NCI-H187 (cell line): ENCODE measurements at regions not wholly inside any gene's neighbourhood (a gene's known extent, or its start where the extent isn't known, plus 50 kb on each side); places are given as distances from the start of the nearest gene placed in this dataset.

Source experiments
- DNase-seq, 2 experiments: peaks; one replicate each; lab custom pipeline; 2025; lab: John Stamatoyannopoulos, UW

DNA sequence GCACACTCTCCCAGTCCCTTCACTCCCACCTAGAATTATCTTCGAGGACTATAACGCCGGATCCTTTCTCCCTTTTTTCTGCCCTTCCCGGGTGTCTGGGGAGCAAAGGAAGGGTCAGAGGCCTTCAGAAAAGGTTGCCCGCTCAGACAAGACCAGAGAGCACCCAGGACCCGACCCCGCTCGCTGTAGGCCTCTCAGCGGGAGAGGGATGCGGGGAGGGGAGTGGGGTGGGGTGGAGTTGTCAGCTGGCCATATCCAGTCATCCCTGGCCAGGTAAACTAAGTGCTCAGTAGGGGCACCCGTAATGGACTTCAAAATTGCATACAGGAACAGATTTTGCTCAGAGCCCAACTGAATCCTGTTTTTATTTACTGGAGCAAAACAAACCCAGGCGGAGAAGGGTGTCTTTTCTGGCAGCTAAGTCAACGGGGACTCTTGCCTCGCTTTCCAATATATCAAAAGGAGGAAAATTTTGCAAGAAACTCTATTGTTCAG lies 65.0 kb downstream of the NOL4 start:
- no peak for DNase-seq

DNA sequence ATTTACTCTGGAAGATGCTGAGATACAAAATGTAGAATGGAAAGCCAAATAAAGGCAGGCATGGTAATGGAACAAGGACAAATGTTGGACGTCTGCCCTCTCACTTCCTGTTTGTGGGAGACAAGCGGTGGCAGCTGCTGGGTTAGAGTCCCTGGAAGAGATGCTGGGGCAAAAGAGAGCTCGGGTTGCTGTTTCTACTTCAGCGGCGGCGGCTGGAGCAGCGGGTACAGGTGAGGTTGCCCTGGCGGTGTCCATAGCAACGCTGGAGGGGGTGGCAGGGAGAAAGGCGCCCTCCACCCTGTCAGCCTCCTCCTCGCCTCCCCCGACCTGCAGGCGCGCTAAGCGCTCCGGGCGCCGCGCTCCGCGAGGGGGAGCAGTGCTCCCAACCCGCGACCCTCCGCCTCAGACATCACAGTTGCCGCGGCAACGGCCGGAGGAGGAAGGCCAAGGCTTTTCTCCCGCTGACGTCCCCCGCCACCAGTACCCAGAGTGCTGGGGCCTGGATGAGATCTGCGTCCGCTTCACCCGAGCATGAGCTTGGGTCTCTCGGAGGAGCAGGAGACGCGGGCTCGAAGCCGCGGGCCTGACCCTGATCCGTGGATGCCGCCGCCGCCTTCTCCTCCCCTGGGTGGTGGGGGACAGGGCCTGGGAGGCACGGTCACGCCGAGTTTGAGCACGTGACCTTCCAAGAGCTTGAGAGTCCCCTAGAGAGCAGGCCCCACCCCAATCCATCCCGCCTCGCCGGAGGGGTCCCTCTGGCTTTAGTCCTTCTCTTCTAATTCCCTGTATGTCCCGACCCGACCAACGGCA lies 65.6 kb downstream of the NOL4 start:
- DNase-seq: peak; percentile 64 to 77

DNA sequence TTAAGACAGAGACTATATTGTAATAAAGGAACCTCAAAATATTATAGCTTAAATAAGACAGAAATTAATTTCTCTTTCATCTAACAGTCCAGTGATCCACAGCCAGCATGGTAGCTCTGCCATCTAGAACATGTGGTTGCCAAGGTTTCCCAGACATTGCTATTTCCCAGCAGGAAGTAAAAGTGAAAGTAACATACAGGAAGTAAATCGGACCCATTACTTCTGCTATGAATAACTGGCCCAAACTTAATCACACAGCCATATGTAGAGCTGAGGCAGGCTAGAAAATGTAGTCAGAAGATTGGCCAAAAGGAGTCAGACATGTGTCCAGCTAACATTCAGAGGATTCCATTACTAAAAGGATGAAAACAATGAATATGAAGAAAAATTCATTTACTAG lies 71.0 kb downstream of the NOL4 start:
- no peak for DNase-seq

DNA sequence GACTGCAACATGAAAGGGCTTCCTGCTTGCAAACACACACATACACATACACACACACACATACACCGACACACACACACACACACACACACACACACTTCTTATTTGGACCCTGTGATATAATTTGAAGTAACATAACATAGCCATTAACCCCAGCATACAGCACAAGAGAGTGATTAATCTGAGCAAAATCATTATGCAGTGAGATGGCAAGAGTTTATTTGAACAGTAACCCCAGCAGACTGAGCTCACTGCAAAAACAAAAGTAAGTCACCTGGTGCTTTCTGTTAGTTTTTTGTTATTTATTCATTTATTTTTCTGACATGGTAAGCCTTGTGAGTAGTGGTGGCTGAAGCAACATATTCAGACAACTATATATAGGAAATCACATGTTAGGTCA lies 93.7 kb downstream of the NOL4 start:
- DNase-seq: no peak

DNA sequence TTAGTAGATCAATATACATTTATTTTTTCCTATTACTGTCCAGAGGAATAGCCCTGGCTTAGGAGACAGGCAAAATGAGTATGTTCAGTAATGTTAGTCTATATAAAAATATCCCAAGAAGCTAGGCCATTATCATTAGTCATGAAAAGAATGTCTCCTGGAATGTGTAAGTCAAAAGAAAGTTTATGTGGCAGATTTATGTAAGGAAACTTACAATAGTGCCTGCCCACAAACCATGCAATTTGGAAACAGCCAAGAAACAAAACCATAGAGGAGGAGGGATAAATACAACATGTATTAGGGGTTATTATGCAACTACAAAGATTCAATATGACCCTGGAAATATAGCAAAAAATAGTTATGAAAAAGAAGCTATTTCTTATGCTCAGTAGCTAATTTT lies 96.3 kb downstream of the NOL4 start:
- DNase-seq: no peak

DNA sequence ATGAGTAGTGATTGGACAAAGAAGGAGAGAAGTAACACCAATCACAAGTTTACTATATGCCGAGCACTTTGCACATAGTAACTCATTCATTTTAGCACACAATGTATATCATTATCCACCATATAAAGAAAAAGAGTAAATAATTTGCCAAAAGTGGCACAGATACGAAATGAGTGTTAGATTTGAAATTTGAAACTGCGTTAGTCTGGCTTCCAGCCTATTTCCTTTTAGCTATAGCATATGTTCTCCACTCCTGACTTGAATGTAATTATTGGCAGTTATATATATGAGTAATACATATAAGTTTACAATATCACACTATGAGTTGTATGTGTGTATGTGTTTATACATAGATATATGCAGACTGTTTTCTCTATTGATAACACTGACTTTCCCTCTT lies 98.6 kb downstream of the NOL4 start:
- no peak for DNase-seq

DNA sequence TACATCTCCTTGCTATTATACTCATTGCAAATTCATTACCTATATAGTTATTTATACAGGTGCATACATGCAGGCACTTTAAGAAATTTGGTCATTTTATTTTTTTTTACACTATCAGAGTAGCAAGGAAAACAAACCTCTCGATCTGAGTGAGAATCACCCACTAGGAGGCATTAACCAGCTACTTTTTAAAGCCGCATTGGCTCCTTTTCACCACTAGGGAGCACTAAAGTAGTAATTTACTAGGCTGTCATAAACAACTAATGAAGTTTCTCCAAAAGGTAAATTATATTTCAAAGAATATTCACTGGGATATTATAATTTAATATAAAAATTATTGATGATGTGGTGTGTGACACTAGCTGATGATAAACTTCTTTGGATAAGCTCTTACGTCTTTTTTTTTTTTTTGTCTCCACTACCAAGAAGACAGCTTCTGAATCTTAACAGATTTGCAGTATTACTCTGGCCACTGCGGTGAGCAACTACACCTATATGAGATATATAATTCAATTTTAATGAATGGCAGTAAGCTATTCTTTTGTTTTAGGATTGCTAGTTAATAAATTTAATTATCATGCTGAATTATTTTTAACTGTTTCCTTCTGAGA lies 101.9 kb downstream of the NOL4 start:
- peak in 1 of 2 experiments; percentile 1 for DNase-seq

DNA sequence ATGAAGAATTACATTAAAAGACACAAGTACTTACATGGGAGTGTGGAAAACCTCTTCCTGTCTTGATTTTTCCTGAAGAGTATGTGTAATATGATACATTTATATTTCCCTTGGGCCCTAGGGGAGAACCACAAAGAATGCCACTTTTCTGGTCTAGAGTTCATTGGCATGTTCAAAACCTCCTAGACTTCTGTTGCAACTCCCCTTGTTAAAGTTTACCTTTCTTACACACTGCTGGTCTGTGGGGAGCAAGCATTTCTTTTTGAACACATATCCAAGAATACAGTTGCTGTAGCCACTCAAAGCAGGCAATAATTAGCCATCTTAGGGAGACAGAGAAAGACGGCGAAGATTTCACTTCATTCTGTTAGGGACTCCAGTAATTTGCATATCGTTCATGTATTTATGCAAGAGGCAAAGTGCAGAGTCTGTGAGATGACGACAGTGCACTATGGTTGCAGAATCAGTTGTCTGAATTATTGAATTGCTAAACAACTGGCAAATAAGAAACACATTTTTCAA lies 103.5 kb downstream of the NOL4 start:
- DNase-seq: no peak

DNA sequence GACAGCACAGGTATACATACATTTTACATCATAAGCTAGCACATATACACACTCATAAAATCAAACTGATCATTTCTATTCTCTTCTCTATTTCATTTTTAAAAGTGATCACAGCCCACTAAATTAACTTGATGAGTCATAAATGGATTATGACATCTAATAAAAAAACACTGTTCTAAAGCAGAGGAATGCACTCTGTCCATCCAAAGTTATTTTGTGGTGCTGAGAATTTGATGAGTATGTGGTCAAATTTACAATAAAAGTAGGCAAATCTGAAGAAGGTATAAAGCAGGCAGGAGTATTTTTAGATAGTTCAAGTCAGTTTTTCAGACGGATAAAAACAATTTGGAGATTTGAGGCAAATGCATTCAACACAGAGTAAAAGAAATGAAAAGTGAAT lies 104.4 kb downstream of the NOL4 start:
- no peak for DNase-seq

DNA sequence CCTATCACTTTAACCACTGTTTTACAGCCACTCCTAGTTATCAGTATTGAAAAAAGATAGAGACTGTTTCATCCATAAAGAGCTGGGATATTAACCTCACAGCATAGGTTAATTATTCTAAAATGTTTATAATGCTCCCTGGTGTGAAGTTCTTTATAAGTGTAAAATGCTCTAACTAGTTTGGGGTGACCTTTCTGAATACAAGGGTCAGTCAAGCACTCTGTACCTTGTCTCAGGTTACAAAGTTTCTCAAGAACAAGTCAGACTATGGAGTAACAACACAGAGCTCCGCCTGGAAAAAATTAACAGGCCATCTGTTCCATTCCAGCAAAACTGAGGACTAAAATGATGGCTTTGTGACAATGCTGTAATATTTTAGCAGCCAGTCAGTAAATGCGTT lies 107.4 kb downstream of the NOL4 start:
- peak in 1 of 2 experiments; percentile 41 for DNase-seq

DNA sequence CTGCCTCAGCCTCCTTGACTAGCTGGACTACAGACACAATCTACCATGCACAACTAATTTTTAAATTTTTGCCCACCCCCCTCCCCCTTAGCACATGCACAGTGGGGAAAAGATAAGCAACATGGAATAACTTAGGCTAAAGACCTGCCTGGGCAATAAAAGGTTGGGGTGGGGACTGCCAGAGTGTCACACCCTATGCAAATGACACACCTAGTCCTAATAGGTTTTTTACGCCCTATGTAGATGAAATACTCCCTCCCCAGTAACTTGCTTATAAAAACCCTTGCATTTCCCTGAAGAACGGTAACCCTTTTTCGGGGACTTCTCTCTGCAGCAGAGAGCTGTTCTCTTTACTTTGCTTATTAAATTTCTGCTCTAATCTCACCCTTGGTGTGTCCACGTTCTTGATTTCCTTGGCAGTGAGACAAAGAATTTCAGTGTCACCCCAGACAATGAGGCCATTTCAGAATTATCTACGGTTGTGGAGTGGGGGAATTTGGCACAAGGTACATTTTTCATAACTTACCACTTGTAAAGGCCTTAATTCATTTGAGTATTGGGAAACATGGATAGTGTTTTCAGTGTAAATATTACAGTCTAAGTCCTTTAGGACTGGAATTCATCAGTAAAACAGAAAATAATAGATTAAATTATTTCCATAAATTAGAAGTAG lies 109.2 kb downstream of the NOL4 start:
- DNase-seq: no peak

DNA sequence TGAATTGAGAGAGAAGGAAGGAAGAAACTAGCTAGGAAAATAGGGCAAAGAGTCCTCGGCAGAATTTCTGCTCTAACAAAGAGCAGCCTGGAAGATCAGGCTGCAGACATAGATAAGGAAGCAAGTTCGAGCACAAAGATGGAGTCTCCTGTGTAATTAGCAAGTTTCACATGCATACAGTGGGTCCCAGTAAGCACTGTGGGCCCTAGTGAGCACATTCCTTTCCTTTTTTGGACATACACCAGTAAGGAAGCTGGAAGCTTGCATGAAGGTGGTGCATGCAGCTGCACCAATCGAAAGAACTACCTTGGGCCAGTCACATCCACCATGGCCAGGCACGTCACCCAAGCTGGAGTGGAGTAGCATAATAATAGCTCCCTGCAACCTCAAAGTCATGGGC lies 109.7 kb downstream of the NOL4 start:
- DNase-seq: no peak

DNA sequence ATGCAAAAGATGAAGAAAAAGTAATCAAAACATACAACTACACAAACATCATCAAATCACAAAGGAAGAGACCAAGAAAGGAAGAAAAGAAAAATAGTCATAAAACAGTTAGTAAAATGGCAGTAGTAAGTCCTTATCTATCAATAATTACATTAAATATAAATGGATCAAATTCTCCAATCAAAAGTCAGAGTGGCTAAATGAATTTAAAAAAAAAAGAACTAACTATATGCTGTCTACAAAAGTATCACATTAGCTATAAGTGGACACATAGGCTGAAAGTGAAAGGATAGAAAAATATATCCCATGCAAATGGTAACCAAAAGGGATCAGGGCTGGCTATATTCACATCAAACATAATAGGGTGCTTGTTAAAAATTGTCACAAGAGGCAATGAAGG lies 116.5 kb downstream of the NOL4 start:
- no peak for DNase-seq

DNA sequence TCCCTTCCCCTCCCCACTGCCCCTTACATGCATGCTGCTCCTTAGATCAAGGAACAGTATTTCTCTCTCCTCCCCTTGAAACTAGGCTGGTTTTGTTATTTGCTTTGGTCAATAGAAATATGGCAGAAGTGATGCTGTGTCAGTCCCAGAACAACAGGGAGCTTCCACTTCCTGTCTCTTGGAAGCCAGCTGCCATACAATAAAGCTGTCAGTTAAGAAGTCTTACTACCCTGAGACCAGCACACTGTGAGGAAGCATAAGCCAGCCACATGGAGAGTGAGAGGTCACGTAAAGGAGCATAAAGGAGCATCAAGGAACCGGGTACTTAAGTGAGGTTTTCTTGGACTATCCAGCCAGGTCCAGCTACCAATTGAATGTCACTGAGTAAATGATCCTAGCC lies 126.6 kb downstream of the NOL4 start:
- no peak for DNase-seq

DNA sequence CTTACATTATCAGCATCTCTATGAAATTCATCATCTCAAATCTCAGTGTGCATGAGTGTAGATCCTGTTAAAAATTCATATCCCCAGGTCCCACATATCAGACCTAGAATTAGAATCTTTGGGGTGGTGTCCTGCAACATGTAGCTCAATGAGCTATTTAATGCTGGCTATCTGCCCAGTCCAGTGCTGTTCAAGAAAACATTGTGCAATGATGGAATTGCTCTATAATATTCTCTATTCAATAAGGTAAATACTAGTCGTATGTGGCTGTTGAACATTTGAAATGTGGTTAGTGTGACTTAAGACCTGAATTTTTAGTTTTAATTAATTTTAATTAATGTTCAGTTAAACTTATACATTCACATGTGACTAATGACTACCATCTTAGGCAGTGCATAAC lies 127.4 kb downstream of the NOL4 start:
- no peak for DNase-seq

DNA sequence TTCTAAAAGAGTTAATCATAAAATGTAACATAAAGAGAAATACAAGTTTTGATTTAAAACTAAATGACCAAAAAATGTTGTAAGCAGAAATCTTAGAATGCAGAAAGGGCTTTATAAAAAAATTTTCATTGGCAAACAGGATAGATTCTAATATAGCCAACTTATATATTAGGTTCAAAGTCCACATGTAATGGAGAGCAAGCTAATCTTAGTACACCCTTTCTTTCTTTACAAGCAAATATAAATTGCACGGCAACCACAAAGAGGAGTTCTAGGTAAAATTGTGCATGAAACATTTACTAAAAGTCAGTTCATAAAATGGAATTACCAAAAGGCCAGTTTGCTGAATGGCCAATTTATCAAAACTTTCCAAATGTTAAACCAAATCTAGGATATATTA lies 130.6 kb downstream of the NOL4 start:
- no peak for DNase-seq

DNA sequence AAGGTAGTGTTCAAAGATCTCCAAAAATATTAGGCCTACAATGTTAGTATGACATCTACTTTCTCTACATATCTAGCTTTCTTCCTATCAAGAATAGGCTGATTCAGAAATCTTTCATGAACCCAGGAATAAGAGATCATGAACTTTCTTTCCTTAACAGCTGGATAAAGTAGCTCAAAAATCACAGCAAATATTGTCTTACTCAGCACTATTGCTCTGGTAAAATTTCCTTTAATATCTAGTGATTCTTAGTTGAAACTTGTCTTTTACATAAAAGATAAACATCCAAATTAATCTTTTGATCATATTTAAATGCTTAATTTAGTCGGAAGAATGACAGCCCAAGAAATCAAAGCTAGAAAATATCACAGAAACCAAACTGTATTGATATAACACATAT lies 131.9 kb downstream of the NOL4 start:
- no peak for DNase-seq

DNA sequence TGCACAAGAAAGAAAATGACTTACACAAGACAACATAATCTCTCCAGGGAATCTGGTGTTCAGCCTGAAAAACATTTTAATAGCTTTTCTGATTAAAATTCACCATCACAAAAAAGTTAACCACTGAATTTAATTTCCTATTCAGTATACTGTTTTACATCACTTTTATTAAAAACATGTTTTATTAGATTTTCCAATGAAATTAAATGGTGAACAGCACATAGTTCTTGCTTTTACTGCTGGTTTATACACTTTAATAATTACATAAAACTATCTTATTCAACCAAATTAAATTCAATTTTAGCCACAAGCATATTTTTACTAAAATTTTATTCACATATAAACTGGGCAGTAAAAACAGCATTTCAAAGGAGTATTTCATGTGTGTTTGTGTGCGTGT lies 138.3 kb downstream of the NOL4 start:
- DNase-seq: no peak

DNA sequence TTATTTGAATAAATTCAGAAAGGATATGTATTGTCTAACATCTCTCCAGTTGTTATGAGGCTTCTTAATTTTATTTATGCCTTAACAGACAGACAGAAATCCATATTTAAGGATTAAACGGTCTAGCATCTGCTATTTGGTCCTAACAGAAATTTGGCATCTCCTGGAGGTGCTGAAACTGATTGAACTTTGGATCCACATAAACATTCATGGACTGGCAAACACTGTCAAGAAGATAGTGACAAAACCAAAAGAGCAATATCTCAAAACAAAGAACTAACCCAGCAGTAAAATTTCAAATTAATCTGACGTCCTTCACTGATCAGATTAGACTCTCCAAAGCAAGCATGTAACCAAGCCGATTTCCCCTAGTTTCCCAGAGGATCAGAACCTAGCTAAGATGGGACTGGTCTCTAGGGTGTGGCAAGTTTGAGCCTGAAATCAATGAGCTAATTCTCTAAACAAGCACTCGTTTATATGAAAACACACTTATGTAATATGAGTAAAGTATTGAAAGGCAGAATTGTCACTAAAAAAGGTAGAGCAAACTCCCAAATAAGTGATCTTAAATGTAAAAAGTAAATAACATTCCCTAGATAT lies 139.5 kb downstream of the NOL4 start:
- DNase-seq: no peak

DNA sequence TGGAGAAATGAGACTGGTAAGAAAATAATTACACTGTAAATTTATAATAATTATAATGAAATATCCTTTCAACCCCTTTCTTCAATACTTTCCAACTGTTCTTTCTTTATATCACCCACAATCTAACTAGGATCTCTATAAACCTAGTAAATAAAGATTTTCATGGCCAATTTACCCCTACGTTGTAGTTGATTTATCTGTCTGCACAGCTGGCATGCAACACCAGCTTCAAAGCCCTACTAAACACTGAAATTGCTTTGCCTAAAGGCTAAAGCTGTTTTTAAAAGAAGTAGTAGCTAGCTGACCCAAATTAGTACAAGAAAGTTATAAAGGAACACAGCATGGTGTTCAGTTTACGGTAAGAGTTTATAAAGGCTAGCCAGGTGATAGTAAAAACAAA lies 140.1 kb downstream of the NOL4 start:
- DNase-seq: no peak

DNA sequence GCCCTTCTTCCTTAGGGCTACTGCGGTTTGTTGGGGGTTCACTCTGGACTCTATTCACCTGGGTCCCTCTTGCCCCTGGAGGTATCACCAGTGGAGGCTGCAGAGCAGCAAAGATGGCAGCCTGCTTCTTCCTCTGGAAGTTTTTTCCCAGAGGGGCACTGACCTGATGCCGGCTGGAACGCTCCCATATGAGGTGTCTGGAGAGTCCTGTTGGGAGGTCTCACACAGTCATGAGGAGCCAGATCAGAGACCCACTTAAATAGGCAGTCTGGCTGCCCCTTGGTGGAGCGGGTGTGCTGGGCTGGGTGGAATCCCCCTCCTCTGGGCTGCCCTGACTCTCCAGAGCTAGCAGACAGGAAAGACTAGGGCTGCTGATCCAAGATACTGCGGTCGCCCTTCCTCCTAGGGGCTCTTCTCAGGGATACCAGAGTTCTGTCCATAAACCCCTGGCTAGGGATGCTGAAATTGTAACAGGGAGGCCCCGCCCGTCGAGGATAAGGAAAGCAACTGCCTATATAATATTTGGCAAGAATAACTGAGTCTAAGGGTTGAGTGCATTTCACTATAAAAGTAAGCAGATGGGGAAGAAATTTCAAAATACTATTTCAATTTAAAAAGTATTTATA lies 140.7 kb downstream of the NOL4 start:
- no peak for DNase-seq

DNA sequence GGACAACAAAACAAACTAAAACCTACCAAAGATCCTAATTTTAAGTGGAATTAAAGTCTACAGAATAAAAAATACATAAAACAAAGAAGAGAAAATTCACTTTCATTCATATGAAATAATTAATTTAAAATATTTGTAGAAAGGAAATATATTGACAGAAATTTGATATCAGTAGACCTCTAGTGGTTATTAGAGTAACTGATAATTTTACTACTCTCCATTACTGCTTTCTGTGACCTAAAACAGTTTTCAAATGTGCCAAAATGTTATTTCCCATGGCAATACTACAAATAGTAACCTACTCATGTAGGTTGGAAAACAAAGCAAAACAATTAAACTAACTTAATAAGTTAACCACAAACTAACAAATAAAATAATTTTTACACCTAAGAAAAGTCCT lies 147.1 kb downstream of the NOL4 start:
- DNase-seq: no peak
